ENCODE measurements at regions not wholly inside any gene's neighbourhood (a gene's known extent, or its start where the extent isn't known, plus 50 kb on each side); places are given as distances from the start of the nearest gene placed in this dataset.

GRCh38 chr20:56860413-56860812 lies 231.3 kb downstream of the TFAP2C start:
- Histone ChIP-seq H3K4me1 (ENCODE audit: control insufficient read depth in 1 of 2, insufficient read depth in 2 of 2, low read length in 2 of 2) (peaks cover 0 to 6% of the 10 kb centered on the region in 2 donors), H3K27ac (ENCODE audit: low read length) (no peak overlapping the region), H3K9me3 (ENCODE audit: control insufficient read depth in 1 of 2, low read length in 2 of 2) (no peaks in the 10 kb centered on the region), H3K36me3 (ENCODE audit: control insufficient read depth in 1 of 2, insufficient read depth in 2 of 2, low read length in 2 of 2) (no peaks in the 10 kb centered on the region), H3K4me3 (ENCODE audit: low read depth in 1 of 2, low read length in 2 of 2) (no peak overlapping the region), H3K27me3 (ENCODE audit: low read depth, low read length) (no peaks in the 10 kb centered on the region)

- no peak overlapping the region for H3K27ac ChIP-seq (ENCODE audit: low read length)
- H3K27me3 ChIP-seq (ENCODE audit: low read depth, low read length), result no peaks in the 10 kb centered on the region
- H3K9me3 ChIP-seq (ENCODE audit: control insufficient read depth in 1 of 2, low read length in 2 of 2), result no peaks in the 10 kb centered on the region
- no peak overlapping the region for H3K4me3 ChIP-seq (ENCODE audit: low read depth in 1 of 2, low read length in 2 of 2)
- peaks cover 0 to 6% of the 10 kb centered on the region in 2 donors for H3K4me1 ChIP-seq (ENCODE audit: control insufficient read depth in 1 of 2, insufficient read depth in 2 of 2, low read length in 2 of 2)
- no peaks in the 10 kb centered on the region for H3K36me3 ChIP-seq (ENCODE audit: control insufficient read depth in 1 of 2, insufficient read depth in 2 of 2, low read length in 2 of 2)
Measured at GRCh38 chr20:56861590-56861989, 232.5 kb downstream of the TFAP2C start.

GRCh38 chr20:56865055-56865454 lies 235.9 kb downstream of the TFAP2C start:
- Histone ChIP-seq H3K4me1 (ENCODE audit: control insufficient read depth in 1 of 2, insufficient read depth in 2 of 2, low read length in 2 of 2) (peaks cover 0 to 2% of the 10 kb centered on the region in 2 donors), H3K27me3 (ENCODE audit: low read depth, low read length) (no peaks in the 10 kb centered on the region), H3K27ac (ENCODE audit: low read length) (no peak overlapping the region), H3K9me3 (ENCODE audit: control insufficient read depth in 1 of 2, low read length in 2 of 2) (peaks cover 0 to 4% of the 10 kb centered on the region in 2 donors), H3K36me3 (ENCODE audit: control insufficient read depth in 1 of 2, insufficient read depth in 2 of 2, low read length in 2 of 2) (no peaks in the 10 kb centered on the region), H3K4me3 (ENCODE audit: low read depth in 1 of 2, low read length in 2 of 2) (no peak overlapping the region)

- Histone ChIP-seq H3K36me3 (ENCODE audit: control insufficient read depth in 1 of 2, insufficient read depth in 2 of 2, low read length in 2 of 2) (no peaks in the 10 kb centered on the region), H3K27ac (ENCODE audit: low read length) (no peak overlapping the region), H3K27me3 (ENCODE audit: low read depth, low read length) (no peaks in the 10 kb centered on the region)
Measured at GRCh38 chr20:56867128-56867527, 238.0 kb downstream of the TFAP2C start.

GRCh38 chr20:56868746-56869145 lies 239.6 kb downstream of the TFAP2C start:
- Histone ChIP-seq H3K9me3 (ENCODE audit: control insufficient read depth in 1 of 2, low read length in 2 of 2) (peaks cover 0 to 4% of the 10 kb centered on the region in 2 donors), H3K4me3 (ENCODE audit: low read depth in 1 of 2, low read length in 2 of 2) (no peak overlapping the region), H3K27ac (ENCODE audit: low read length) (no peak overlapping the region), H3K4me1 (ENCODE audit: control insufficient read depth in 1 of 2, insufficient read depth in 2 of 2, low read length in 2 of 2) (no peaks in the 10 kb centered on the region), H3K36me3 (ENCODE audit: control insufficient read depth in 1 of 2, insufficient read depth in 2 of 2, low read length in 2 of 2) (no peaks in the 10 kb centered on the region), H3K27me3 (ENCODE audit: low read depth, low read length) (no peaks in the 10 kb centered on the region)

More at GRCh38 chr20:56867128-56867527, 238.0 kb downstream of the TFAP2C start:
- Histone ChIP-seq H3K4me3 (ENCODE audit: low read depth in 1 of 2, low read length in 2 of 2) (no peak overlapping the region), H3K4me1 (ENCODE audit: control insufficient read depth in 1 of 2, insufficient read depth in 2 of 2, low read length in 2 of 2) (no peaks in the 10 kb centered on the region), H3K9me3 (ENCODE audit: control insufficient read depth in 1 of 2, low read length in 2 of 2) (peaks cover 0 to 4% of the 10 kb centered on the region in 2 donors)

- Histone ChIP-seq H3K4me1 (ENCODE audit: control insufficient read depth in 1 of 2, insufficient read depth in 2 of 2, low read length in 2 of 2) (no peaks in the 10 kb centered on the region), H3K27ac (ENCODE audit: low read length) (no peak overlapping the region), H3K9me3 (ENCODE audit: control insufficient read depth in 1 of 2, low read length in 2 of 2) (peaks cover 0 to 4% of the 10 kb centered on the region in 2 donors), H3K27me3 (ENCODE audit: low read depth, low read length) (no peaks in the 10 kb centered on the region), H3K36me3 (ENCODE audit: control insufficient read depth in 1 of 2, insufficient read depth in 2 of 2, low read length in 2 of 2) (no peaks in the 10 kb centered on the region), H3K4me3 (ENCODE audit: low read depth in 1 of 2, low read length in 2 of 2) (no peak overlapping the region)
Measured at GRCh38 chr20:56870271-56870670, 241.2 kb downstream of the TFAP2C start.

- Histone ChIP-seq H3K4me1 (ENCODE audit: control insufficient read depth in 1 of 2, insufficient read depth in 2 of 2, low read length in 2 of 2) (no peaks in the 10 kb centered on the region), H3K36me3 (ENCODE audit: control insufficient read depth in 1 of 2, insufficient read depth in 2 of 2, low read length in 2 of 2) (no peaks in the 10 kb centered on the region), H3K9me3 (ENCODE audit: control insufficient read depth in 1 of 2, low read length in 2 of 2) (peaks cover 0 to 6% of the 10 kb centered on the region in 2 donors), H3K27ac (ENCODE audit: low read length) (no peak overlapping the region), H3K4me3 (ENCODE audit: low read depth in 1 of 2, low read length in 2 of 2) (no peak overlapping the region), H3K27me3 (ENCODE audit: low read depth, low read length) (no peaks in the 10 kb centered on the region)
Measured at GRCh38 chr20:56871691-56872090, 242.6 kb downstream of the TFAP2C start.

- Histone ChIP-seq H3K36me3 (ENCODE audit: control insufficient read depth in 1 of 2, insufficient read depth in 2 of 2, low read length in 2 of 2) (no peaks in the 10 kb centered on the region), H3K27ac (ENCODE audit: low read length) (no peak overlapping the region), H3K4me3 (ENCODE audit: low read depth in 1 of 2, low read length in 2 of 2) (no peak overlapping the region), H3K9me3 (ENCODE audit: control insufficient read depth in 1 of 2, low read length in 2 of 2) (peaks cover 0 to 6% of the 10 kb centered on the region in 2 donors), H3K27me3 (ENCODE audit: low read depth, low read length) (no peaks in the 10 kb centered on the region), H3K4me1 (ENCODE audit: control insufficient read depth in 1 of 2, insufficient read depth in 2 of 2, low read length in 2 of 2) (no peaks in the 10 kb centered on the region)
Measured at GRCh38 chr20:56872620-56873458, 243.7 kb downstream of the TFAP2C start.

GRCh38 chr20:56873836-56874235 lies 244.7 kb downstream of the TFAP2C start:
- peaks cover 0 to 2% of the 10 kb centered on the region in 2 donors for H3K9me3 ChIP-seq (ENCODE audit: control insufficient read depth in 1 of 2, low read length in 2 of 2)
- no peaks in the 10 kb centered on the region for H3K36me3 ChIP-seq (ENCODE audit: control insufficient read depth in 1 of 2, insufficient read depth in 2 of 2, low read length in 2 of 2)
- no peaks in the 10 kb centered on the region for H3K4me1 ChIP-seq (ENCODE audit: control insufficient read depth in 1 of 2, insufficient read depth in 2 of 2, low read length in 2 of 2)
- H3K4me3 ChIP-seq (ENCODE audit: low read depth in 1 of 2, low read length in 2 of 2), result no peak overlapping the region
- H3K27ac ChIP-seq (ENCODE audit: low read length), result no peak overlapping the region
- H3K27me3 ChIP-seq (ENCODE audit: low read depth, low read length), result no peaks in the 10 kb centered on the region

GRCh38 chr20:56875052-56875659 lies 246.1 kb downstream of the TFAP2C start:
- H3K4me1 ChIP-seq (ENCODE audit: control insufficient read depth in 1 of 2, insufficient read depth in 2 of 2, low read length in 2 of 2), result no peaks in the 10 kb centered on the region
- peaks cover 0 to 2% of the 10 kb centered on the region in 2 donors for H3K9me3 ChIP-seq (ENCODE audit: control insufficient read depth in 1 of 2, low read length in 2 of 2)
- H3K27me3 ChIP-seq (ENCODE audit: low read depth, low read length), result no peaks in the 10 kb centered on the region
- H3K4me3 ChIP-seq (ENCODE audit: low read depth in 1 of 2, low read length in 2 of 2), result no peak overlapping the region
- H3K27ac ChIP-seq (ENCODE audit: low read length), result no peak overlapping the region
- H3K36me3 ChIP-seq (ENCODE audit: control insufficient read depth in 1 of 2, insufficient read depth in 2 of 2, low read length in 2 of 2), result no peaks in the 10 kb centered on the region

- H3K9me3 ChIP-seq (ENCODE audit: control insufficient read depth in 1 of 2, low read length in 2 of 2), result peaks cover 0 to 2% of the 10 kb centered on the region in 2 donors
- no peak overlapping the region for H3K27ac ChIP-seq (ENCODE audit: low read length)
- no peaks in the 10 kb centered on the region for H3K36me3 ChIP-seq (ENCODE audit: control insufficient read depth in 1 of 2, insufficient read depth in 2 of 2, low read length in 2 of 2)
- H3K4me3 ChIP-seq (ENCODE audit: low read depth in 1 of 2, low read length in 2 of 2), result no peak overlapping the region
- H3K27me3 ChIP-seq (ENCODE audit: low read depth, low read length), result no peaks in the 10 kb centered on the region
- no peaks in the 10 kb centered on the region for H3K4me1 ChIP-seq (ENCODE audit: control insufficient read depth in 1 of 2, insufficient read depth in 2 of 2, low read length in 2 of 2)
Measured at GRCh38 chr20:56875803-56876202, 246.7 kb downstream of the TFAP2C start.

Measured in muscle layer of duodenum (tissue), 2 donors.